Thyroid gland (tissue), 4 donors: ENCODE measurements at regions not wholly inside any gene's neighbourhood (a gene's known extent, or its start where the extent isn't known, plus 50 kb on each side); places are given as distances from the start of the nearest gene placed in this dataset.
"Not testable (repeated sequence)": the region's sequence is repeated elsewhere in the genome, so short reads cannot be mapped to it uniquely, and the experiment has no call there.

Experiments
- DNase-seq, 2 donors: peaks; one replicate each; pipeline ENCODE4 v3.0.0-alpha.2; 2019
- H3K27ac ChIP-seq, 3 donors: fragments of 200-600 bp; sonication (generic); 1 replicate in 2 of 3; 2 replicates in 1 of 3; pipeline ENCODE4 v1.5.1; 2016 to 2019; ENCODE audit warnings: mild to moderate bottlenecking in 1 of 3, moderate library complexity in 1 of 3
- H3K27me3 ChIP-seq: fragments of 200-600 bp; sonication (generic); one replicate; pipeline ENCODE4 v1.5.1; 2019
- H3K36me3 ChIP-seq, 2 donors: fragments of 200-600 bp; sonication (generic); one replicate each; pipeline ENCODE4 v1.5.1; 2016 to 2019
- H3K4me1 ChIP-seq, 2 donors: fragments of 200-600 bp; sonication (generic); one replicate each; pipeline ENCODE4 v1.5.1; 2017 to 2019
- H3K4me3 ChIP-seq, 3 donors: fragments of 200-600 bp; sonication (generic); replicated peaks in 1 of 3; 1 replicate in 2 of 3; 2 replicates in 1 of 3; pipeline ENCODE4 v1.5.1; 2016; ENCODE audit warnings: mild to moderate bottlenecking in 1 of 3
- H3K9me3 ChIP-seq: fragments of 200-600 bp; sonication (generic); one replicate; pipeline ENCODE4 v1.5.1; 2017
- POLR2A ChIP-seq, 2 donors: fragments of 450-650 bp; IDR thresholded peaks; one replicate each; pipeline ENCODE4 v1.6.1; 2017; ENCODE audit warnings: antibody characterized with exemption in 2 of 2, mild to moderate bottlenecking in 2 of 2, moderate library complexity in 1 of 2
- WGBS, 2 donors: methylation state at CpG; one replicate each; pipeline ENCODE4 v1.1.5; 2017; 5-methylcytosine and 5-hydroxymethylcytosine counted together
- intact Hi-C: fragments of 100-400 bp; cut with DNase I; formaldehyde crosslinking; loops from one replicate; pipeline ENCODE4 v1.15.1; 2023
- TF ChIP-seq, protein P1 (sequence below), 6 experiments: fragments of 200-600 bp in 3 of 6; fragments of 450-650 bp in 3 of 6; sonication (generic) in 3 of 6; IDR thresholded peaks; one replicate each; pipeline ENCODE4 v1.5.1; 2016 to 2019; ENCODE audit warnings: antibody characterized with exemption in 6 of 6, mild to moderate bottlenecking in 2 of 6, inconsistent platforms in 1 of 6, moderate library complexity in 1 of 6

DNA sequence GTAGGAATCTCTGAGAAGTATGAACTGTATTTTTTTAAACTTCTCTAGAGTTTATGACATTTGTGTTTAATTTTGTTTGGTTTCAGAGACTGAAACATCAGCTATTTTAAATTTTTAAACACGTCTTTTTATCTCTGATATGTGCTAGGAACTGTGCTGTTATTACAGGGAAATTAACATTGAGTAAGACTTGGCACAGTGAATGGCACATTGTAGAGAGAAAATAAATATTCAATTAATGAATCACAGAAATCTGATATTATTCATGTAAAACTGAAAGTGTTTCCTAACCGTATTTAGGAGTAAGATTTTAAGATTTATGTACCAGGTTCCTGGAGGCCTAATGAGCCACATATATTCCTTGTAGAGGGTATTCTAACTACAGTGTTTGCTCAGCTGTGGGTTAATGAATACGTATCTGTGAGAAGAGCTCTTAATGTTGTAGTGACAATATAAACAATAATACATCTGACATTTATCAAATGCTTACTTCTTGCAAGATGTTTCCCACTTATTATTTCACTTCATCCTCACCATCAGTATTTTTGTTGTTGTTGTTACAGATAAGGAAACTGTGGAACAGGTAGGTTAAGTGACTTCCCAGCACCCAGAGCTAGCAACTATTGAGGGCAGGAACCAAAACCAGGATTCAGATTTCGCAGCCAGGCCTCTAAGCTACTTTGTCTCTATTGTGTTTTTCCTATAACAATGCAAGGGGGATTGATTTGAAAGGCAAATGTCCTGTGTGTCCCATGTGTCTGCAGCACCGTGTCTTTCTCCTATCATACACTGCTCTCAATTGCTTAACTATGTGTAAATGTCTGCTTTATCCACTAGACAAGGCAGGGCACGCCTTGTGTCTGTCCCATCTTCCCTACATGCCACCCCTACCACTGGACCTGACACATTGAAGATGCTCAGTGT is 121.1 kb upstream of the FAM9C start:
- H3K27ac ChIP-seq = peak overlapping the region in 1 of 3 donors; percentile 28
- WGBS, 2 donors = 85 to 88% methylated on average over 6 of the region's 6 CpGs
- peaks cover 4 to 5% of the 10 kb centered on the region in 2 donors for H3K4me1 ChIP-seq
- no peak for TF ChIP-seq POLR2A (IDR thresholded peaks at IDR 0.05)
- TF ChIP-seq, protein P1, sequence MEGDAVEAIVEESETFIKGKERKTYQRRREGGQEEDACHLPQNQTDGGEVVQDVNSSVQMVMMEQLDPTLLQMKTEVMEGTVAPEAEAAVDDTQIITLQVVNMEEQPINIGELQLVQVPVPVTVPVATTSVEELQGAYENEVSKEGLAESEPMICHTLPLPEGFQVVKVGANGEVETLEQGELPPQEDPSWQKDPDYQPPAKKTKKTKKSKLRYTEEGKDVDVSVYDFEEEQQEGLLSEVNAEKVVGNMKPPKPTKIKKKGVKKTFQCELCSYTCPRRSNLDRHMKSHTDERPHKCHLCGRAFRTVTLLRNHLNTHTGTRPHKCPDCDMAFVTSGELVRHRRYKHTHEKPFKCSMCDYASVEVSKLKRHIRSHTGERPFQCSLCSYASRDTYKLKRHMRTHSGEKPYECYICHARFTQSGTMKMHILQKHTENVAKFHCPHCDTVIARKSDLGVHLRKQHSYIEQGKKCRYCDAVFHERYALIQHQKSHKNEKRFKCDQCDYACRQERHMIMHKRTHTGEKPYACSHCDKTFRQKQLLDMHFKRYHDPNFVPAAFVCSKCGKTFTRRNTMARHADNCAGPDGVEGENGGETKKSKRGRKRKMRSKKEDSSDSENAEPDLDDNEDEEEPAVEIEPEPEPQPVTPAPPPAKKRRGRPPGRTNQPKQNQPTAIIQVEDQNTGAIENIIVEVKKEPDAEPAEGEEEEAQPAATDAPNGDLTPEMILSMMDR (IDR thresholded peaks at IDR 0.05) = no peak
- intact Hi-C loops = no loop called here
- no peaks in the 10 kb centered on the region for H3K9me3 ChIP-seq
- H3K36me3 ChIP-seq = no peaks in the 10 kb centered on the region
- DNase-seq = no peak
- H3K4me3 ChIP-seq = no peak overlapping the region
- H3K27me3 ChIP-seq = no peaks in the 10 kb centered on the region

DNA sequence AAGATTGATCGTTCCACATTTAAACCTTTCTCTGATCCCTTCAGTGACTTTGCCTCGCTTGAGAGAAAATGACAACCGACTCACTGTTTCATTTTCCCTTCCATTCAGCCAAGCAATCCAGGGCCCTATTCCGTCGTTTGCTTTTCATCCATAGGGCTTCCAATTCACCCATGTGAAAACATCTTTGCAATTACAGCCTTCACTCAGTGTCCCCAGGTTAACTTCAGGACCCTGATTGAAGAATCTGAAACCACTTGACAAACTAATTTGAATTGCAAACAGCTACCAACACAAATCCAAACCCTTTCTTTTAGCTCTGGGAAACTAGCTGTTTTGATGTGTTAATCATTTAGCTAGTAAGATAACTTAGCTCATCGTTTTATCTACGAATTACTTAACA is 120.2 kb upstream of the FAM9C start:
- Histone ChIP-seq H3K27me3 (no peaks in the 10 kb centered on the region), H3K9me3 (no peaks in the 10 kb centered on the region), H3K4me1 (peaks cover 5 to 10% of the 10 kb centered on the region in 2 donors), H3K36me3 (no peaks in the 10 kb centered on the region), H3K27ac (peak overlapping the region in 1 of 3 donors; percentile 9), H3K4me3 (no peak overlapping the region)
- DNase-seq = no peak
- intact Hi-C loops = no loop called here
- no peak for TF ChIP-seq POLR2A (IDR thresholded peaks at IDR 0.05)
- TF ChIP-seq, protein P1 (IDR thresholded peaks at IDR 0.05) = no peak
- WGBS, 2 donors = 56 to 58% methylated on average over 7 of the region's 7 CpGs

- no peaks in the 10 kb centered on the region for H3K9me3 ChIP-seq
- no peak overlapping the region for H3K27ac ChIP-seq
- WGBS, 2 donors = 92 to 95% methylated on average over 4 of the region's 4 CpGs
- H3K27me3 ChIP-seq = no peaks in the 10 kb centered on the region
- H3K4me1 ChIP-seq = peaks cover 5 to 10% of the 10 kb centered on the region in 2 donors
- intact Hi-C loops = no loop called here
- H3K4me3 ChIP-seq = no peak overlapping the region
- no peak for TF ChIP-seq POLR2A (IDR thresholded peaks at IDR 0.05)
- TF ChIP-seq, protein P1 (IDR thresholded peaks at IDR 0.05) = no peak
- no peaks in the 10 kb centered on the region for H3K36me3 ChIP-seq
- DNase-seq = no peak
These were observed 118.5 kb upstream of the FAM9C start for GRCh38 chrX:13162772-13163410.

- intact Hi-C loops = no loop called here
- Histone ChIP-seq H3K4me1 (peaks cover 5 to 10% of the 10 kb centered on the region in 2 donors), H3K4me3 (no peak overlapping the region), H3K27me3 (no peaks in the 10 kb centered on the region), H3K36me3 (no peaks in the 10 kb centered on the region), H3K9me3 (no peaks in the 10 kb centered on the region), H3K27ac (no peak overlapping the region)
- no peak for DNase-seq
- TF ChIP-seq, protein P1 (IDR thresholded peaks at IDR 0.05) = no peak
- TF ChIP-seq POLR2A (IDR thresholded peaks at IDR 0.05) = no peak
These were observed 115.5 kb upstream of the FAM9C start for GRCh38 chrX:13159886-13160285.

DNA sequence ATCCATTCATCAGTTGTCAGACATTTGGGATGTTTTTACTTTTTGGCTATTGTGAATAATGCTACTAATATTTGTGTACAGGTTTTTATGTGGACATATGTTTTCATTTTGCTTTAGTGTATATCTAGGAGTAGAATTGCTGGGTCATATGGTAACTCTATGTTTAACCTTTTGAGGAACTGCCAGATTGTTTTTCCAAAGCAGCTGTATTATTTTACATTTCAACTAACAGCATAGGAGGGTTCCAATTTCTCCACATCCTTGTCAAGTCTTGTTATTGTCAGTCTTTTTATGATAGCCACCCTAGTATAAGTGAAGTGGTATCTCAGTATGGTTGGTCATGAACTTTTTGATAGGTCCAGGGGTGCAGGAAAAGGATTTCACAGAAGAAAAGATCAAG is 114.5 kb upstream of the FAM9C start:
- Histone ChIP-seq H3K36me3 (no peaks in the 10 kb centered on the region), H3K9me3 (no peaks in the 10 kb centered on the region), H3K27ac (no peak overlapping the region), H3K27me3 (no peaks in the 10 kb centered on the region), H3K4me1 (peaks cover 5 to 10% of the 10 kb centered on the region in 2 donors), H3K4me3 (no peak overlapping the region)
- TF ChIP-seq POLR2A (IDR thresholded peaks at IDR 0.05) = no peak
- TF ChIP-seq, protein P1 (IDR thresholded peaks at IDR 0.05) = no peak
- no peak for DNase-seq
- intact Hi-C loops = no loop called here

DNA sequence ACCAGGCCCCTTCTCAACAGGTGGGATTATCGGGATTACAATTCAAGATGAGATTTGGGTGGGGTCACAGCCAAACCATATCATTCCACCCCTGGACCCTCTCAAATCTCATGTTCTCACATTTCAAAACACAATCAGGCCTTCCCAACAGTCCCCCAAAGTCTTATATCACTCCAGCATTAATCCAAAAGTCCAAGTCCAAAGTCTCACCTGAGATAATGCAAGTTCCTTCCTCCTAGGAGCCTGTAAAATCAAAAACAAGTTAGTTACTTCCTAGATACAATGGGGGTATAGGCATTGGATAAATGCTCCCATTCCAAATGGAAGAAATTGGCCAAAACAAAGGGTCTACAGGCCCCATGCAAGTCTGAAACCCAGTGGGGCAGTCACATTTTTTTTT is 111.1 kb upstream of the FAM9C start:
- H3K9me3 ChIP-seq, H3K4me3 ChIP-seq, H3K27ac ChIP-seq, DNase-seq, H3K4me1 ChIP-seq, H3K36me3 ChIP-seq, H3K27me3 ChIP-seq, intact Hi-C loops: not testable (repeated sequence)
- WGBS, 2 donors = 91 to 100% methylated on average over 1 of the region's 1 CpG
